ENCODE measurements at regions not wholly inside any gene's neighbourhood (a gene's known extent, or its start where the extent isn't known, plus 50 kb on each side); places are given as distances from the start of the nearest gene placed in this dataset.
A peak's percentile ranks its signal among the peaks of the same experiment; 100 is the strongest.

- DNase-seq (peak in 3 of 5 donors; percentile 31 to 66 (median 52)), ATAC-seq (peak in 3 of 4 donors; percentile 64 to 82 (median 80))
- H3K27me3 ChIP-seq: no peaks in the 10 kb centered on the region
- H3K36me3 ChIP-seq: no peaks in the 10 kb centered on the region
- 67 to 76% (median 68%) methylated on average over 6 of the region's 6 CpGs for WGBS, 4 donors
- H3K9me3 ChIP-seq: no peaks in the 10 kb centered on the region
- intact Hi-C loops (cut with DNase I): loop anchor here in 2 of 10 donors (2.0 to 10.0 kb wide), 2 partner anchors 39 to 47 kb away; no protein-coding TSS in a partner anchor
- TF ChIP-seq CTCF (IDR thresholded peaks at IDR 0.05) (no peak), POLR2A (IDR thresholded peaks at IDR 0.05) (no peak)
- no peak overlapping the region for H3K4me3 ChIP-seq
- peaks cover 0 to 11% (median 2%) of the 10 kb centered on the region in 12 donors for H3K4me1 ChIP-seq
- peak overlapping the region in 1 of 12 donors; percentile 65 for H3K27ac ChIP-seq
Observed at GRCh38 chr2:37837628-37838328, 87.3 kb upstream of the RMDN2 start.

GRCh38 chr2:37838541-37839167, 86.4 kb upstream of the RMDN2 start:
- Histone ChIP-seq H3K27me3 (no peaks in the 10 kb centered on the region), H3K4me1 (peaks cover 0 to 11% (median 2%) of the 10 kb centered on the region in 12 donors), H3K36me3 (no peaks in the 10 kb centered on the region), H3K4me3 (no peak overlapping the region), H3K27ac (peak overlapping the region in 1 of 12 donors; percentile 44), H3K9me3 (no peaks in the 10 kb centered on the region)
- intact Hi-C loops (cut with DNase I): loop anchor here in 1 of 10 donors (10.0 kb wide), 1 partner anchor 46 kb away; no protein-coding TSS in a partner anchor
- DNase-seq (no peak), ATAC-seq (no peak)
- TF ChIP-seq POLR2A (IDR thresholded peaks at IDR 0.05) (no peak), CTCF (IDR thresholded peaks at IDR 0.05) (no peak)
- WGBS, 4 donors: 79 to 85% (median 84%) methylated on average over 7 of the region's 7 CpGs

- Histone ChIP-seq H3K4me1 (peaks cover 0 to 11% (median 2%) of the 10 kb centered on the region in 12 donors), H3K36me3 (no peaks in the 10 kb centered on the region), H3K27ac (no peak overlapping the region), H3K27me3 (no peaks in the 10 kb centered on the region), H3K9me3 (no peaks in the 10 kb centered on the region), H3K4me3 (no peak overlapping the region)
- no peak for DNase-seq
- intact Hi-C loops (cut with DNase I): loop anchor here in 1 of 10 donors (10.0 kb wide), 1 partner anchor 45 kb away; no protein-coding TSS in a partner anchor
- 84 to 93% (median 89%) methylated on average over 3 of the region's 3 CpGs for WGBS, 4 donors
- TF ChIP-seq CTCF (IDR thresholded peaks at IDR 0.05) (no peak), POLR2A (IDR thresholded peaks at IDR 0.05) (no peak)
- no peak for ATAC-seq
Observed at GRCh38 chr2:37839991-37840390, 85.1 kb upstream of the RMDN2 start.

- Histone ChIP-seq H3K27ac (no peak overlapping the region), H3K27me3 (no peaks in the 10 kb centered on the region), H3K9me3 (no peaks in the 10 kb centered on the region), H3K4me1 (peaks cover 0 to 3% (median 0%) of the 10 kb centered on the region in 12 donors), H3K36me3 (no peaks in the 10 kb centered on the region), H3K4me3 (no peak overlapping the region)
- intact Hi-C loops (cut with DNase I): no loop called here
- DNase-seq (no peak), ATAC-seq (no peak)
- TF ChIP-seq POLR2A (IDR thresholded peaks at IDR 0.05): no peak
- TF ChIP-seq CTCF (IDR thresholded peaks at IDR 0.05): no peak
Observed at GRCh38 chr2:37842732-37843440, 82.2 kb upstream of the RMDN2 start.
